ENCODE measurements at regions not wholly inside any gene's neighbourhood (a gene's known extent, or its start where the extent isn't known, plus 50 kb on each side); places are given as distances from the start of the nearest gene placed in this dataset.
A peak's percentile ranks its signal among the peaks of the same experiment; 100 is the strongest.

DNA sequence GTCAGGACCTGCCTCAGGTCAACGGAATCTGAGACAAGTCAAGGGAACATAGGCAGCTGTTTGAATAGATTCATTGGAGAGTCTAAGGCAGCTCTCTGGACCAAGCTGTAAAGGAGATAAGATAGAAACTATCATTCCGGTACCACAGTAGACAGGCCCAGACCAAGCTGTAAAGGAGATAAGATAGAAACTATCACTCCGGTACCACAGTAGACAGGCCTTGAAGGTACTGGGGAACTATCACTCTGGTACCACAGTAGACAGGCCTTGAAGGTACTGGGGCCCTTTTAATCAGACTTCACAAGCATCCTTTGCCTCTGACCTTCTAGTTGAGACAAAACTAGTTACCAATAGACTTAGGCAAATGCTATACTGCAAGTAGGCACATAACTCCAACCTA is 346.1 kb downstream of the DCDC2C start:
- Histone ChIP-seq H3K4me1 (ENCODE audit: insufficient read depth, low read length, poor library complexity, severe bottlenecking) (no peaks in the 10 kb centered on the region), H3K27me3 (ENCODE audit: insufficient read depth, low read length, poor library complexity, severe bottlenecking) (no peaks in the 10 kb centered on the region), H3K36me3 (ENCODE audit: insufficient read depth, low read length) (no peaks in the 10 kb centered on the region), H3K9me2 (replicated peaks; ENCODE audit: low read depth, low read length) (no peaks in the 10 kb centered on the region), H2AFZ (ENCODE audit: low read length) (no peak overlapping the region), H3K9ac (ENCODE audit: low read depth, low read length, poor library complexity, severe bottlenecking) (no peak overlapping the region), H3K9me3 (ENCODE audit: insufficient read depth, low read depth, low read length) (no peaks in the 10 kb centered on the region; the same call in 1 of the 2 replicates), H3K4me2 (ENCODE audit: low read depth, low read length, poor library complexity, severe bottlenecking) (no peak overlapping the region), H3K4me3 (ENCODE audit: low read length, poor library complexity, severe bottlenecking) (no peak overlapping the region), H3F3A (ENCODE audit: low read depth) (no peaks in the 10 kb centered on the region), H3K79me2 (ENCODE audit: insufficient read depth, low read length) (no peaks in the 10 kb centered on the region), H4K20me1 (ENCODE audit: insufficient read depth, low read length, poor library complexity, severe bottlenecking) (no peaks in the 10 kb centered on the region)
- no peak for TF ChIP-seq EZH2phosphoT487 (IDR thresholded peaks at IDR 0.05; ENCODE audit: borderline replicate concordance)
- TF ChIP-seq, protein P1, sequence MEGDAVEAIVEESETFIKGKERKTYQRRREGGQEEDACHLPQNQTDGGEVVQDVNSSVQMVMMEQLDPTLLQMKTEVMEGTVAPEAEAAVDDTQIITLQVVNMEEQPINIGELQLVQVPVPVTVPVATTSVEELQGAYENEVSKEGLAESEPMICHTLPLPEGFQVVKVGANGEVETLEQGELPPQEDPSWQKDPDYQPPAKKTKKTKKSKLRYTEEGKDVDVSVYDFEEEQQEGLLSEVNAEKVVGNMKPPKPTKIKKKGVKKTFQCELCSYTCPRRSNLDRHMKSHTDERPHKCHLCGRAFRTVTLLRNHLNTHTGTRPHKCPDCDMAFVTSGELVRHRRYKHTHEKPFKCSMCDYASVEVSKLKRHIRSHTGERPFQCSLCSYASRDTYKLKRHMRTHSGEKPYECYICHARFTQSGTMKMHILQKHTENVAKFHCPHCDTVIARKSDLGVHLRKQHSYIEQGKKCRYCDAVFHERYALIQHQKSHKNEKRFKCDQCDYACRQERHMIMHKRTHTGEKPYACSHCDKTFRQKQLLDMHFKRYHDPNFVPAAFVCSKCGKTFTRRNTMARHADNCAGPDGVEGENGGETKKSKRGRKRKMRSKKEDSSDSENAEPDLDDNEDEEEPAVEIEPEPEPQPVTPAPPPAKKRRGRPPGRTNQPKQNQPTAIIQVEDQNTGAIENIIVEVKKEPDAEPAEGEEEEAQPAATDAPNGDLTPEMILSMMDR (conservative IDR thresholded peaks at IDR 0.05; ENCODE audit: low read length), result no peak

DNA sequence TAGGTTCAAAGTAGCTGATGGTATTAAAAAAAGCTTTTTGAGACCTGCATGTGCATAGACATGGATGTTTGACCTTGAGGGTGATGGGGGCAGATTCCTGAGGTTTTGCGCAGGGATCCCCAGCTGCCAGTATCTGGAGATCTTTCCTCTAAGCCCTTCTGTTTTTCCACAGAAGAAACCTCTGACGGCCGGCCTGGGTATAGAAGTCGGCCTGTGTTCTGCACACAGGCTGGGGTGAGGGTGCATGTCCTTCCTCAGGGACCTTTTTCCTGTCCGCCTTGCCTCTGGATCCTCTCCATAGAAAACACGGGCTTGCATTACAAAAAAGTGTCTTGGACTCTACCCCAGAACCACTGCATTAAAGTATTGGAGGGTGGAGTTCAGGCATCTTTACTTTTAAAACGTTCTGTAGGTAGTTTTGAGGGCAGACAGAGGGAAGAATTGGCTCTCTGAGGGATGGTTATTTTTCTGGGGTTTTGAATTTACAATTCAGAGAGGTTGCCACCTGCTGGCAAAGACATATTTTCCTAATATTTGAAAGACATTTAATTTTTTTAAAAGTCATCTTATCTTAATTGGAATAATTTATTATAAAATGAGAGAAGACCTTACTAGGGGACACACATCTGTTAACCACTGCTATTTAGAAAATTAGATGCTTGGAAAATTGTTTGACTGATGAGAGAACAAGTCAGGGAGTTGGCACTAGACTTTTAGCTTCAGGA is 350.6 kb downstream of the DCDC2C start:
- TF ChIP-seq, protein P1 (conservative IDR thresholded peaks at IDR 0.05; ENCODE audit: low read length), result no peak; the same call in 1 of the 2 replicates
- TF ChIP-seq EZH2phosphoT487 (IDR thresholded peaks at IDR 0.05; ENCODE audit: borderline replicate concordance), result no peak
- Histone ChIP-seq H3K4me2 (ENCODE audit: low read depth, low read length, poor library complexity, severe bottlenecking) (no peak overlapping the region), H3K9ac (ENCODE audit: low read depth, low read length, poor library complexity, severe bottlenecking) (no peak overlapping the region), H4K20me1 (ENCODE audit: insufficient read depth, low read length, poor library complexity, severe bottlenecking) (no peaks in the 10 kb centered on the region), H2AFZ (ENCODE audit: low read length) (peak overlapping the region; percentile 63), H3K36me3 (ENCODE audit: insufficient read depth, low read length) (no peaks in the 10 kb centered on the region), H3K79me2 (ENCODE audit: insufficient read depth, low read length) (no peaks in the 10 kb centered on the region), H3K27me3 (ENCODE audit: insufficient read depth, low read length, poor library complexity, severe bottlenecking) (no peaks in the 10 kb centered on the region), H3F3A (ENCODE audit: low read depth) (no peaks in the 10 kb centered on the region), H3K9me3 (ENCODE audit: insufficient read depth, low read depth, low read length) (no peaks in the 10 kb centered on the region; the same call in 1 of the 2 replicates), H3K9me2 (replicated peaks; ENCODE audit: low read depth, low read length) (no peaks in the 10 kb centered on the region), H3K4me3 (ENCODE audit: low read length, poor library complexity, severe bottlenecking) (no peak overlapping the region), H3K4me1 (ENCODE audit: insufficient read depth, low read length, poor library complexity, severe bottlenecking) (no peaks in the 10 kb centered on the region)

DNA sequence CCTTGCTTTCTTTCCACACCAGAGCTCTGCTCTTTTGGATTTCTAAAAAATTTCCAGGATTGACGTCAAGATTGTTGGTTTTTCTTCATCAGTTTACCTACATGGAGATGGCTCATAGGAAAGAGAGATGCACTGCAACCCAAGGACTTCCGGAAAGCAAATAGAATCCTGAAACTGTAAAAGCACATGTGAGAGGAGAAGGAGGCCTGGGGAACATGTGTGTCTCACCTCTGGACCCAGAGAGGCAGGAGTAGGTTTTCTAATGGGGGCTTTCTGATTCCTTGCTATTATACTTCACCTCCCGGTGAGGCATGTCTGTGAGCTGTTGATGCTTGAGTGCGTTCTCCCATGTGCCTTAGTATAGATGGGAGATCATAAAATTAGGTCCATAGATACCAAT is 362.8 kb downstream of the DCDC2C start:
- Histone ChIP-seq H4K20me1 (ENCODE audit: insufficient read depth, low read length, poor library complexity, severe bottlenecking) (no peaks in the 10 kb centered on the region), H3K9me3 (ENCODE audit: insufficient read depth, low read depth, low read length) (no peaks in the 10 kb centered on the region; the same call in 1 of the 2 replicates), H3K4me3 (ENCODE audit: low read length, poor library complexity, severe bottlenecking) (no peak overlapping the region), H3K79me2 (ENCODE audit: insufficient read depth, low read length) (no peaks in the 10 kb centered on the region), H3K36me3 (ENCODE audit: insufficient read depth, low read length) (no peaks in the 10 kb centered on the region), H2AFZ (ENCODE audit: low read length) (no peak overlapping the region), H3K9me2 (replicated peaks; ENCODE audit: low read depth, low read length) (no peaks in the 10 kb centered on the region), H3K4me1 (ENCODE audit: insufficient read depth, low read length, poor library complexity, severe bottlenecking) (no peaks in the 10 kb centered on the region), H3K4me2 (ENCODE audit: low read depth, low read length, poor library complexity, severe bottlenecking) (no peak overlapping the region), H3K9ac (ENCODE audit: low read depth, low read length, poor library complexity, severe bottlenecking) (no peak overlapping the region), H3K27me3 (ENCODE audit: insufficient read depth, low read length, poor library complexity, severe bottlenecking) (no peaks in the 10 kb centered on the region), H3F3A (ENCODE audit: low read depth) (no peaks in the 10 kb centered on the region)
- no peak for TF ChIP-seq EZH2phosphoT487 (IDR thresholded peaks at IDR 0.05; ENCODE audit: borderline replicate concordance)
- TF ChIP-seq, protein P1 (conservative IDR thresholded peaks at IDR 0.05; ENCODE audit: low read length), result no peak
